ENCODE measurements at regions not wholly inside any gene's neighbourhood (a gene's known extent, or its start where the extent isn't known, plus 50 kb on each side); places are given as distances from the start of the nearest gene placed in this dataset.

GRCh38 chr5:144538845-144539244 is 368.2 kb downstream of the KCTD16 start:
- no peak for TF ChIP-seq CTCF (IDR thresholded peaks at IDR 0.05; ENCODE audit: low read length)
- TF ChIP-seq EZH2 (IDR thresholded peaks at IDR 0.05; ENCODE audit: borderline replicate concordance, low read length), result no peak

All from OCI-LY1 (cell line).